B cell (primary cell): ENCODE measurements at regions not wholly inside any gene's neighbourhood (a gene's known extent, or its start where the extent isn't known, plus 50 kb on each side); places are given as distances from the start of the nearest gene placed in this dataset.

Source experiments
- ATAC-seq: fragments of 200-7000 bp; cut with Tn5 transposase; one replicate; pipeline ENCODE4 v1.10.0; 2021; ENCODE audit warnings: low read depth, mild to moderate bottlenecking, moderate number of reproducible peaks, moderate library complexity
- CTCF ChIA-PET: fragments of 350-600 bp; sonication (Branson Sonifier 250); formaldehyde crosslinking; loops from one replicate; lab custom pipeline; 2021; ENCODE audit warnings: antibody characterized with exemption, inconsistent platforms; lab: Charles Lee
- POLR2A ChIA-PET: fragments of 350-600 bp; sonication (Branson Sonifier 250); formaldehyde crosslinking; loops from one replicate; lab custom pipeline; 2021; ENCODE audit warnings: antibody characterized with exemption; lab: Charles Lee
- DNase-seq: peaks from one replicate; pipeline ENCODE4 v3.0.0; 2013
- H2AFZ ChIP-seq: 2 replicates; pipeline ENCODE4 v1.6.1; 2012; ENCODE audit warnings: mild to moderate bottlenecking, low read depth, low read length; ENCODE audit not compliant: insufficient read depth, poor library complexity, severe bottlenecking
- H3K27ac ChIP-seq, 2 donors: 1 replicate in 1 of 2; 2 replicates in 1 of 2; pipeline ENCODE4 v1.5.1; 2012 to 2013; ENCODE audit warnings: low read length in 2 of 2, mild to moderate bottlenecking in 2 of 2, moderate library complexity in 1 of 2
- H3K27me3 ChIP-seq, 4 experiments: fragments of 200-600 bp in 1 of 4; sonication (generic) in 1 of 4; replicated peaks in 1 of 4; 1 replicate in 2 of 4; 2 replicates in 2 of 4; pipeline versions ENCODE4 v1.6.1 to v1.7.0; 2013 to 2016; ENCODE audit warnings: low read length in 3 of 4, mild to moderate bottlenecking in 2 of 4, mixed read lengths in 1 of 4, moderate library complexity in 1 of 4; ENCODE audit not compliant: insufficient read depth in 4 of 4, control insufficient read depth in 3 of 4; ENCODE audit errors: control extremely low read depth in 1 of 4
- H3K36me3 ChIP-seq, 2 experiments: replicated peaks in 1 of 2; 1 replicate in 1 of 2; 2 replicates in 1 of 2; pipeline versions ENCODE4 v1.6.1 to v1.7.1; 2013; ENCODE audit warnings: low read length in 1 of 2; ENCODE audit not compliant: insufficient read depth in 2 of 2, control insufficient read depth in 1 of 2; ENCODE audit errors: control extremely low read depth in 1 of 2, extremely low read depth in 1 of 2
- H3K4me1 ChIP-seq, 2 donors: fragments of 200-600 bp in 1 of 2; sonication (generic) in 1 of 2; 1 replicate in 1 of 2; 2 replicates in 1 of 2; pipeline versions ENCODE4 v1.5.1 to v1.6.1; 2013 to 2017; ENCODE audit warnings: low read length in 2 of 2; ENCODE audit not compliant: control insufficient read depth in 2 of 2, insufficient read depth in 2 of 2
- H3K4me2 ChIP-seq: replicated peaks from 2 replicates; pipeline ENCODE3; 2012; ENCODE audit warnings: mild to moderate bottlenecking, low read depth, low read length; ENCODE audit not compliant: poor library complexity, severe bottlenecking
- H3K4me3 ChIP-seq, 5 experiments: fragments of 200-600 bp in 1 of 5; sonication (generic) in 1 of 5; 1 replicate in 3 of 5; 2 replicates in 2 of 5; pipeline versions ENCODE4 v1.5.1 to v1.7.0; 2011 to 2016; ENCODE audit warnings: low read length in 4 of 5, mild to moderate bottlenecking in 4 of 5, low read depth in 2 of 5, control low read depth in 1 of 5, moderate library complexity in 1 of 5; ENCODE audit not compliant: insufficient read depth in 1 of 5; ENCODE audit errors: control extremely low read depth in 1 of 5, extremely low read depth in 1 of 5
- H3K79me2 ChIP-seq: fragments of 200-600 bp; sonication (generic); one replicate; pipeline ENCODE4 v1.6.0; 2016; ENCODE audit warnings: low read length; ENCODE audit not compliant: control insufficient read depth, insufficient read depth
- H3K9ac ChIP-seq: fragments of 200-600 bp; sonication (generic); 2 replicates; pipeline ENCODE4 v1.6.1; 2017; ENCODE audit warnings: mild to moderate bottlenecking, low read length, moderate library complexity
- H3K9me3 ChIP-seq, 3 donors: one replicate each; pipeline versions ENCODE4 v1.6.1 to v1.7.1; 2013; ENCODE audit warnings: low read length in 2 of 3; ENCODE audit not compliant: control insufficient read depth in 2 of 3, insufficient read depth in 1 of 3; ENCODE audit errors: control extremely low read depth in 1 of 3
- H4K20me1 ChIP-seq: 2 replicates; pipeline ENCODE4 v1.6.0; 2012; ENCODE audit warnings: mild to moderate bottlenecking, low read length; ENCODE audit not compliant: insufficient read depth, control insufficient read depth, poor library complexity, severe bottlenecking
- H3K27ac Mint-ChIP-seq: one replicate; pipeline ENCODE4 v1.8.0; 2021; ENCODE audit warnings: mixed read lengths
- H3K27me3 Mint-ChIP-seq: one replicate; pipeline ENCODE4 v1.8.0; 2021; ENCODE audit warnings: mixed read lengths
- H3K4me1 Mint-ChIP-seq: one replicate; pipeline ENCODE4 v1.8.0; 2021; ENCODE audit warnings: mixed read lengths
- H3K4me3 Mint-ChIP-seq: one replicate; pipeline ENCODE4 v1.8.0; 2021; ENCODE audit warnings: mixed read lengths
- H3K9me3 Mint-ChIP-seq: one replicate; pipeline ENCODE4 v1.8.0; 2022; ENCODE audit warnings: mixed read lengths; ENCODE audit not compliant: insufficient read depth
- CTCF ChIP-seq: fragments of 200-600 bp; IDR thresholded peaks from one replicate; pipeline ENCODE4 v1.8.0; 2022; ENCODE audit warnings: antibody characterized with exemption, mild to moderate bottlenecking
- EZH2 ChIP-seq: IDR thresholded peaks from 2 replicates; pipeline ENCODE4 v1.6.1; 2012; ENCODE audit warnings: borderline replicate concordance, low read depth, mild to moderate bottlenecking, moderate library complexity, low read length; ENCODE audit not compliant: insufficient read depth, poor library complexity, severe bottlenecking
- WGBS: methylation state at CpG from one replicate; pipeline ENCODE4 v1.1.5; 2013; ENCODE audit warnings: missing lambda C conversion rate; ENCODE audit not compliant: insufficient coverage; 5-methylcytosine and 5-hydroxymethylcytosine counted together
- intact Hi-C: fragments of 100-400 bp; cut with micrococcal nuclease; formaldehyde crosslinking; loops from one replicate; pipeline ENCODE4 v1.10.0; 2022

- intact Hi-C loops = no loop called here
- TF ChIP-seq EZH2 = no peak
- WGBS = 100% methylated on average over 3 of the region's 5 CpGs
Measured at GRCh38 chr13:61277586-61278276, 137.9 kb downstream of the PCDH20 start.

GRCh38 chr13:61277088-61277487 is 138.6 kb downstream of the PCDH20 start:
- no peak for ATAC-seq
- Histone ChIP-seq H3K36me3 (no peaks in the 10 kb centered on the region), H3K79me2 (no peaks in the 10 kb centered on the region), H3K9ac (no peak overlapping the region), H4K20me1 (no peaks in the 10 kb centered on the region), H2AFZ (no peak overlapping the region), H3K4me2 (no peak overlapping the region), H3K9me3 (peaks cover 0 to 3% (median 0%) of the 10 kb centered on the region in 3 donors), H3K27ac (no peak overlapping the region), H3K4me1 (no peaks in the 10 kb centered on the region), H3K4me3 (no peak overlapping the region), H3K27me3 (no peaks in the 10 kb centered on the region)
- peaks cover 12% of the 10 kb centered on the region for H3K9me3 Mint-ChIP-seq
- no CpG with 5 or more reads among the region's 1 CpG for WGBS
- CTCF ChIA-PET = no interaction called here
- no peak for DNase-seq
- no peaks in the 10 kb centered on the region for H3K4me1 Mint-ChIP-seq
- no peak overlapping the region for H3K4me3 Mint-ChIP-seq
- H3K27ac Mint-ChIP-seq = no peak overlapping the region
- intact Hi-C loops = no loop called here
- TF ChIP-seq CTCF (no peak), EZH2 (no peak)
- POLR2A ChIA-PET = no interaction called here
- no peaks in the 10 kb centered on the region for H3K27me3 Mint-ChIP-seq

More at GRCh38 chr13:61277586-61278276, 137.9 kb downstream of the PCDH20 start:
- Histone ChIP-seq H3K4me3 (no peak overlapping the region), H3K9ac (no peak overlapping the region), H3K27me3 (no peaks in the 10 kb centered on the region), H3K79me2 (no peaks in the 10 kb centered on the region), H3K36me3 (no peaks in the 10 kb centered on the region), H3K4me1 (no peaks in the 10 kb centered on the region), H3K9me3 (peaks cover 0 to 3% (median 0%) of the 10 kb centered on the region in 3 donors), H3K4me2 (no peak overlapping the region), H3K27ac (no peak overlapping the region), H4K20me1 (no peaks in the 10 kb centered on the region), H2AFZ (no peak overlapping the region)
- Mint-ChIP-seq H3K4me3 (no peak overlapping the region), H3K27me3 (no peaks in the 10 kb centered on the region), H3K27ac (no peak overlapping the region), H3K9me3 (peaks cover 8% of the 10 kb centered on the region), H3K4me1 (no peaks in the 10 kb centered on the region)
- ChIA-PET POLR2A (no interaction called here), CTCF (no interaction called here)
- DNase-seq = no peak
- ATAC-seq = no peak
